ENCODE measurements at regions not wholly inside any gene's neighbourhood (a gene's known extent, or its start where the extent isn't known, plus 50 kb on each side); places are given as distances from the start of the nearest gene placed in this dataset.

GRCh38 chr10:121015916-121016315 is 164.8 kb downstream of the WDR11 start:
- in situ Hi-C loops (cut with HindIII; ENCODE audit: low sequenced_read_pairs): no loop called here
- no peak for DNase-seq (ENCODE audit: low spot score)

- no peak for DNase-seq (ENCODE audit: low spot score)
- in situ Hi-C loops (cut with HindIII; ENCODE audit: low sequenced_read_pairs): no loop called here
Observed at GRCh38 chr10:121024905-121025584, 173.9 kb downstream of the WDR11 start.

GRCh38 chr10:121025731-121026130 is 174.6 kb downstream of the WDR11 start:
- in situ Hi-C loops (cut with HindIII; ENCODE audit: low sequenced_read_pairs): no loop called here
- no peak for DNase-seq (ENCODE audit: low spot score)

GRCh38 chr10:121027371-121027770 is 176.2 kb downstream of the WDR11 start:
- in situ Hi-C loops (cut with HindIII; ENCODE audit: low sequenced_read_pairs): no loop called here
- no peak for DNase-seq (ENCODE audit: low spot score)

GRCh38 chr10:121032460-121032859 is 181.3 kb downstream of the WDR11 start:
- no peak for DNase-seq (ENCODE audit: low spot score)
- in situ Hi-C loops (cut with HindIII; ENCODE audit: low sequenced_read_pairs): no loop called here

- in situ Hi-C loops (cut with HindIII; ENCODE audit: low sequenced_read_pairs): no loop called here
- DNase-seq (ENCODE audit: low spot score): no peak
Observed at GRCh38 chr10:121033366-121033765, 182.2 kb downstream of the WDR11 start.

GRCh38 chr10:121036431-121036830 is 185.3 kb downstream of the WDR11 start:
- in situ Hi-C loops (cut with HindIII; ENCODE audit: low sequenced_read_pairs): no loop called here
- no peak for DNase-seq (ENCODE audit: low spot score)

- no peak for DNase-seq (ENCODE audit: low spot score)
- in situ Hi-C loops (cut with HindIII; ENCODE audit: low sequenced_read_pairs): no loop called here
Observed at GRCh38 chr10:121041499-121041898, 190.3 kb downstream of the WDR11 start.

- no peak for DNase-seq (ENCODE audit: low spot score)
- in situ Hi-C loops (cut with HindIII; ENCODE audit: low sequenced_read_pairs): no loop called here
Observed at GRCh38 chr10:121041906-121042305, 190.7 kb downstream of the WDR11 start.

GRCh38 chr10:121042342-121042741 is 191.2 kb downstream of the WDR11 start:
- in situ Hi-C loops (cut with HindIII; ENCODE audit: low sequenced_read_pairs): no loop called here
- DNase-seq (ENCODE audit: low spot score): no peak

- no peak for DNase-seq (ENCODE audit: low spot score)
- in situ Hi-C loops (cut with HindIII; ENCODE audit: low sequenced_read_pairs): no loop called here
Observed at GRCh38 chr10:121043124-121043849, 192.1 kb downstream of the WDR11 start.

- DNase-seq (ENCODE audit: low spot score): no peak
- in situ Hi-C loops (cut with HindIII; ENCODE audit: low sequenced_read_pairs): no loop called here
Observed at GRCh38 chr10:121048749-121049148, 197.6 kb downstream of the WDR11 start.

- DNase-seq (ENCODE audit: low spot score): no peak
- in situ Hi-C loops (cut with HindIII; ENCODE audit: low sequenced_read_pairs): no loop called here
Observed at GRCh38 chr10:121049489-121049888, 198.3 kb downstream of the WDR11 start.

GRCh38 chr10:121049923-121050322 is 198.8 kb downstream of the WDR11 start:
- no peak for DNase-seq (ENCODE audit: low spot score)
- in situ Hi-C loops (cut with HindIII; ENCODE audit: low sequenced_read_pairs): no loop called here

GRCh38 chr10:121051171-121051570 is 200.0 kb downstream of the WDR11 start:
- in situ Hi-C loops (cut with HindIII; ENCODE audit: low sequenced_read_pairs): no loop called here
- DNase-seq (ENCODE audit: low spot score): no peak

- in situ Hi-C loops (cut with HindIII; ENCODE audit: low sequenced_read_pairs): no loop called here
- DNase-seq (ENCODE audit: low spot score): no peak
Observed at GRCh38 chr10:121051696-121052279, 200.6 kb downstream of the WDR11 start.

GRCh38 chr10:121053151-121053550 is 202.0 kb downstream of the WDR11 start:
- in situ Hi-C loops (cut with HindIII; ENCODE audit: low sequenced_read_pairs): no loop called here

GRCh38 chr10:121054874-121055273 is 203.7 kb downstream of the WDR11 start:
- in situ Hi-C loops (cut with HindIII; ENCODE audit: low sequenced_read_pairs): no loop called here
- DNase-seq (ENCODE audit: low spot score): no peak

More at GRCh38 chr10:121053151-121053550, 202.0 kb downstream of the WDR11 start:
- no peak for DNase-seq (ENCODE audit: low spot score)

- no peak for DNase-seq (ENCODE audit: low spot score)
- in situ Hi-C loops (cut with HindIII; ENCODE audit: low sequenced_read_pairs): no loop called here
Observed at GRCh38 chr10:121057269-121057668, 206.1 kb downstream of the WDR11 start.

- in situ Hi-C loops (cut with HindIII; ENCODE audit: low sequenced_read_pairs): no loop called here
Observed at GRCh38 chr10:121058082-121058481, 206.9 kb downstream of the WDR11 start.

More at GRCh38 chr10:121058082-121058481, 206.9 kb downstream of the WDR11 start:
- no peak for DNase-seq (ENCODE audit: low spot score)
